IMR-90 (cell line): ENCODE measurements at regions not wholly inside any gene's neighbourhood (a gene's known extent, or its start where the extent isn't known, plus 50 kb on each side); places are given as distances from the start of the nearest gene placed in this dataset.

Experiments
- ATAC-seq: fragments of 200-7000 bp; cut with Tn5 transposase; 2 replicates; pipeline ENCODE4 v1.9.1; 2020; ENCODE audit warnings: low read depth, mild to moderate bottlenecking, moderate library complexity
- BruUV-seq: library from RNA; stranded (reverse); fragments of 400-500 nt; replicated peaks from 2 replicates; lab custom pipeline; 2021; lab: Mats Ljungman, UMichigan
- CTCF ChIA-PET: fragments of 300-600 bp; formaldehyde crosslinking; extraction: SDS; loops from one replicate; lab custom pipeline; 2021; ENCODE audit warnings: antibody characterized with exemption; lab: Yijun Ruan, JAX
- POLR2A ChIA-PET: fragments of 300-600 bp; sonication (Branson Sonifier 250); formaldehyde crosslinking; loops from one replicate; lab custom pipeline; 2022; ENCODE audit warnings: antibody characterized with exemption; ENCODE audit not compliant: unreplicated experiment; lab: Charles Lee
- DNase-seq: peaks from one replicate; pipeline ENCODE4 v3.0.0; 2013
- H2AFZ ChIP-seq: replicated peaks from 2 replicates; pipeline ENCODE3; 2013; ENCODE audit warnings: low read length, mild to moderate bottlenecking; ENCODE audit not compliant: poor library complexity
- H2AK5ac ChIP-seq: 2 replicates; pipeline ENCODE4 v1.6.1; 2013; ENCODE audit warnings: low read depth, low read length, inconsistent platforms
- H2AK9ac ChIP-seq: replicated peaks from 2 replicates; pipeline ENCODE3; 2013; ENCODE audit warnings: mild to moderate bottlenecking, low read depth, low read length, moderate library complexity; ENCODE audit not compliant: poor library complexity
- H2BK120ac ChIP-seq: 2 replicates; pipeline ENCODE4 v1.6.1; 2013; ENCODE audit warnings: low read depth, low read length, inconsistent platforms
- H2BK15ac ChIP-seq: 3 replicates; pipeline ENCODE4 v1.6.1; 2013; ENCODE audit warnings: low read depth, low read length, inconsistent platforms
- H2BK20ac ChIP-seq: 2 replicates; pipeline ENCODE4 v1.6.1; 2013; ENCODE audit warnings: low read depth, mild to moderate bottlenecking, inconsistent platforms, low read length, moderate library complexity
- H2BK5ac ChIP-seq: 2 replicates; pipeline ENCODE4 v1.6.1; 2013; ENCODE audit warnings: mild to moderate bottlenecking, low read depth, low read length, inconsistent platforms; ENCODE audit not compliant: poor library complexity, severe bottlenecking
- H3K14ac ChIP-seq: replicated peaks from 2 replicates; pipeline ENCODE4 v1.6.1; 2013; ENCODE audit warnings: low read depth, low read length, inconsistent platforms
- H3K18ac ChIP-seq: 2 replicates; pipeline ENCODE4 v1.6.1; 2013; ENCODE audit warnings: low read depth, low read length, control low read depth
- H3K23ac ChIP-seq: 2 replicates; pipeline ENCODE4 v1.6.1; 2013; ENCODE audit warnings: low read depth, low read length, inconsistent platforms
- H3K27ac ChIP-seq: 2 replicates; pipeline ENCODE4 v1.5.1; 2013; ENCODE audit warnings: mild to moderate bottlenecking, control low read depth, low read length; ENCODE audit not compliant: insufficient read depth
- H3K27me3 ChIP-seq: 2 replicates; pipeline ENCODE4 v1.6.1; 2013; ENCODE audit warnings: low read length; ENCODE audit not compliant: control insufficient read depth, insufficient read depth
- H3K36me3 ChIP-seq: 2 replicates; pipeline ENCODE4 v1.6.1; 2013; ENCODE audit warnings: low read length, mixed read lengths; ENCODE audit not compliant: control insufficient read depth, insufficient read depth
- H3K4ac ChIP-seq: 2 replicates; pipeline ENCODE4 v1.6.1; 2013; ENCODE audit warnings: low read depth, low read length, inconsistent platforms
- H3K4me1 ChIP-seq: 2 replicates; pipeline ENCODE4 v1.6.1; 2013; ENCODE audit warnings: low read length, mixed read lengths; ENCODE audit not compliant: control insufficient read depth, insufficient read depth
- H3K4me2 ChIP-seq: 2 replicates; pipeline ENCODE4 v1.6.1; 2013; ENCODE audit warnings: low read depth, mild to moderate bottlenecking, control low read depth, low read length, moderate library complexity
- H3K4me3 ChIP-seq: 2 replicates; pipeline ENCODE4 v1.5.1; 2013; ENCODE audit warnings: low read depth, mild to moderate bottlenecking, control low read depth, low read length, moderate library complexity; ENCODE audit not compliant: insufficient read depth
- H3K56ac ChIP-seq: 2 replicates; pipeline ENCODE4 v1.6.1; 2013; ENCODE audit warnings: low read length, inconsistent platforms; ENCODE audit not compliant: insufficient read depth; ENCODE audit errors: extremely low read depth
- H3K79me1 ChIP-seq, 2 experiments: 2 replicates each; pipeline ENCODE4 v1.6.1; 2013; ENCODE audit warnings: low read length in 2 of 2, inconsistent platforms in 1 of 2, low read depth in 1 of 2
- H3K9ac ChIP-seq: 2 replicates; pipeline ENCODE4 v1.6.1; 2013; ENCODE audit warnings: low read depth, low read length, control low read depth
- H3K9me1 ChIP-seq: 2 replicates; pipeline ENCODE4 v1.6.1; 2013; ENCODE audit warnings: low read length, inconsistent platforms; ENCODE audit not compliant: insufficient read depth
- H3K9me3 ChIP-seq: 2 replicates; pipeline ENCODE4 v1.6.1; 2013; ENCODE audit warnings: low read length; ENCODE audit not compliant: control insufficient read depth, insufficient read depth
- H4K20me1 ChIP-seq: 2 replicates; pipeline ENCODE4 v1.6.1; 2013; ENCODE audit warnings: low read length, inconsistent platforms; ENCODE audit not compliant: insufficient read depth
- H4K5ac ChIP-seq: 2 replicates; pipeline ENCODE4 v1.6.1; 2013; ENCODE audit warnings: mild to moderate bottlenecking, low read depth, low read length, control low read depth
- H4K8ac ChIP-seq, 2 experiments: 2 replicates each; pipeline ENCODE4 v1.6.1; 2013; ENCODE audit warnings: low read depth in 2 of 2, low read length in 2 of 2, control low read depth in 1 of 2, inconsistent platforms in 1 of 2
- H4K91ac ChIP-seq: 2 replicates; pipeline ENCODE4 v1.6.1; 2013; ENCODE audit warnings: low read depth, low read length, inconsistent platforms; ENCODE audit not compliant: insufficient read depth
- CEBPB ChIP-seq: IDR thresholded peaks from 2 replicates; pipeline ENCODE4 v1.6.1; 2012; ENCODE audit warnings: low read depth, low read length, improper control_type of control experiment
- FOS ChIP-seq: fragments of 150-350 bp; IDR thresholded peaks from 2 replicates; pipeline ENCODE4 v1.6.1; 2016; ENCODE audit warnings: low read depth, low read length
- MXI1 ChIP-seq: IDR thresholded peaks from 2 replicates; pipeline ENCODE4 v1.6.1; 2012; ENCODE audit warnings: low read depth, mild to moderate bottlenecking, low read length, moderate library complexity, borderline replicate concordance
- POLR2A ChIP-seq: IDR thresholded peaks from 2 replicates; pipeline ENCODE4 v1.6.1; 2012; ENCODE audit warnings: mild to moderate bottlenecking, low read depth, low read length
- RCOR1 ChIP-seq: IDR thresholded peaks from 2 replicates; pipeline ENCODE4 v1.6.1; 2012; ENCODE audit warnings: mild to moderate bottlenecking, low read length, improper control_type of control experiment; ENCODE audit not compliant: insufficient replicate concordance
- dilution Hi-C: fragments of 300-500 bp; cut with HindIII; formaldehyde crosslinking; loops from one replicate; pipeline ENCODE4 v1.14.3; 2018; ENCODE audit warnings: low sequenced_read_pairs; ENCODE audit not compliant: unreplicated experiment
- in situ Hi-C: fragments of 300-500 bp; cut with MboI; formaldehyde crosslinking; loops from 3 replicates; pipeline ENCODE4 v1.14.3; 2019; ENCODE audit warnings: low sequenced_read_pairs, inconsistent platforms, mixed read lengths
- intact Hi-C: fragments of 100-400 bp; cut with micrococcal nuclease; formaldehyde crosslinking; loops from 2 replicates; pipeline ENCODE4 v1.10.0; 2022

DNA sequence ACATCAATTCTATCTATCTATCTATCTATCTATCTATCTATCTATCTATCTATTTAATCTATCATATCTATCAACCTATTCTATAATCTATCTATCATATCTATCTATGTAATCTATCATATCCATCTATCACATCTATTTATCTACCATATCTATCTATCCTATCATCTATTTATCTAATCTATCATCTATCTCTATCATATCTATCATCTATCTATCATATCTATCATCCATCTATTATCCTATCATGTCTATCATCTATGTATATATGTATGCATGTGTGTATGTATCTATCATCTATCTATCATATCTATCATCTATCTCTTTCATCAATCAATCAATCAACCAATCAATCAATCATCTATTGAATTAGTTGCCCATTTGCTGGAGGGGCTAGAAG lies 159.3 kb upstream of the GALNT17 start:
- dilution Hi-C loops = no loop called here

More for the DNA sequence above, 159.3 kb upstream of the GALNT17 start:
- Histone ChIP-seq H3K56ac (no peak overlapping the region), H3K9me1 (no peaks in the 10 kb centered on the region), H2BK15ac (no peak overlapping the region), H2AK5ac (no peak overlapping the region), H3K4me3 (no peak overlapping the region), H3K4me2 (no peak overlapping the region), H2BK20ac (no peak overlapping the region), H2AFZ (no peak overlapping the region), H4K8ac (no peak overlapping the region), H3K9me3 (peaks cover 29% of the 10 kb centered on the region), H3K4ac (no peak overlapping the region), H3K14ac (no peak overlapping the region), H3K9ac (no peak overlapping the region), H3K27ac (no peak overlapping the region), H4K91ac (no peak overlapping the region), H4K20me1 (no peaks in the 10 kb centered on the region), H3K36me3 (no peaks in the 10 kb centered on the region), H4K5ac (no peak overlapping the region), H2BK120ac (no peak overlapping the region), H3K27me3 (no peaks in the 10 kb centered on the region), H2BK5ac (no peak overlapping the region), H3K79me1 (no peaks in the 10 kb centered on the region), H3K4me1 (no peaks in the 10 kb centered on the region), H3K23ac (no peak overlapping the region), H3K18ac (no peak overlapping the region), H2AK9ac (no peak overlapping the region)
- POLR2A ChIA-PET = no interaction called here
- no peak for DNase-seq
- CTCF ChIA-PET = no interaction called here
- intact Hi-C loops (no loop called here), in situ Hi-C loops (no loop called here)
- BruUV-seq = no TSS peak
- no peak for TF ChIP-seq FOS
- no peak for TF ChIP-seq CEBPB
- TF ChIP-seq POLR2A = no peak
- TF ChIP-seq RCOR1 = no peak
- TF ChIP-seq MXI1 = no peak
- no peak for ATAC-seq
